ENCODE measurements at regions not wholly inside any gene's neighbourhood (a gene's known extent, or its start where the extent isn't known, plus 50 kb on each side); places are given as distances from the start of the nearest gene placed in this dataset.

- intact Hi-C loops (cut with DNase I), result loop anchor here in 1 of 2 donors (10.0 kb wide), 1 partner anchor 240 kb away; no protein-coding TSS in a partner anchor
- DNase-seq (peak in 1 of 3 donors; percentile 46), ATAC-seq (peak; percentile 87 to 95 (median 91))
- WGBS (ENCODE audit: insufficient coverage, low coverage, low lambda C conversion rate, missing lambda C conversion rate), result 0% methylated on average over 1 of the region's 1 CpG
- no peaks in the 10 kb centered on the region for H3K36me3 ChIP-seq
- no peak overlapping the region for H3K27ac ChIP-seq
- H3K9me3 ChIP-seq, result no peaks in the 10 kb centered on the region
- TF ChIP-seq CTCF (IDR thresholded peaks at IDR 0.05) (peak; percentile 54 to 73 (median 66)), POLR2A (IDR thresholded peaks at IDR 0.05) (no peak)
- H3K27me3 ChIP-seq, result no peaks in the 10 kb centered on the region
- no peak overlapping the region for H3K4me3 ChIP-seq
- no peaks in the 10 kb centered on the region for H3K4me1 ChIP-seq
These were observed 103.8 kb upstream of the QRFPR start for GRCh38 chr4:121484633-121485032.

GRCh38 chr4:121479808-121480207 lies 99.0 kb upstream of the QRFPR start:
- no peak for DNase-seq
- Histone ChIP-seq H3K27me3 (no peaks in the 10 kb centered on the region), H3K4me3 (no peak overlapping the region), H3K36me3 (no peaks in the 10 kb centered on the region), H3K9me3 (no peaks in the 10 kb centered on the region), H3K4me1 (no peaks in the 10 kb centered on the region), H3K27ac (no peak overlapping the region)
- WGBS (ENCODE audit: insufficient coverage, low coverage, low lambda C conversion rate, missing lambda C conversion rate), result 63% methylated on average over 1 of the region's 1 CpG
- intact Hi-C loops (cut with DNase I), result loop anchor here in 1 of 2 donors (10.0 kb wide), 1 partner anchor 245 kb away; no protein-coding TSS in a partner anchor
- TF ChIP-seq CTCF (IDR thresholded peaks at IDR 0.05), result no peak
- TF ChIP-seq POLR2A (IDR thresholded peaks at IDR 0.05), result no peak
- no peak for ATAC-seq

GRCh38 chr4:121477480-121477879 lies 96.7 kb upstream of the QRFPR start:
- DNase-seq (no peak), ATAC-seq (no peak)
- Histone ChIP-seq H3K27me3 (no peaks in the 10 kb centered on the region), H3K9me3 (no peaks in the 10 kb centered on the region), H3K27ac (no peak overlapping the region), H3K4me1 (no peaks in the 10 kb centered on the region), H3K36me3 (no peaks in the 10 kb centered on the region), H3K4me3 (no peak overlapping the region)
- no peak for TF ChIP-seq POLR2A (IDR thresholded peaks at IDR 0.05)
- no peak for TF ChIP-seq CTCF (IDR thresholded peaks at IDR 0.05)
- intact Hi-C loops (cut with DNase I), result no loop called here
- 48% methylated on average over 2 of the region's 2 CpGs for WGBS (ENCODE audit: insufficient coverage, low coverage, low lambda C conversion rate, missing lambda C conversion rate)

GRCh38 chr4:121477079-121477478 lies 96.3 kb upstream of the QRFPR start:
- H3K4me3 ChIP-seq, result no peak overlapping the region
- no peaks in the 10 kb centered on the region for H3K36me3 ChIP-seq
- intact Hi-C loops (cut with DNase I), result no loop called here
- no peaks in the 10 kb centered on the region for H3K4me1 ChIP-seq
- WGBS (ENCODE audit: insufficient coverage, low coverage, low lambda C conversion rate, missing lambda C conversion rate), result 48% methylated on average over 1 of the region's 1 CpG
- ATAC-seq (no peak), DNase-seq (no peak)
- H3K27ac ChIP-seq, result no peak overlapping the region
- H3K9me3 ChIP-seq, result no peaks in the 10 kb centered on the region
- no peaks in the 10 kb centered on the region for H3K27me3 ChIP-seq
- TF ChIP-seq CTCF (IDR thresholded peaks at IDR 0.05) (no peak), POLR2A (IDR thresholded peaks at IDR 0.05) (no peak)
